ENCODE measurements at regions not wholly inside any gene's neighbourhood (a gene's known extent, or its start where the extent isn't known, plus 50 kb on each side); places are given as distances from the start of the nearest gene placed in this dataset.

DNA sequence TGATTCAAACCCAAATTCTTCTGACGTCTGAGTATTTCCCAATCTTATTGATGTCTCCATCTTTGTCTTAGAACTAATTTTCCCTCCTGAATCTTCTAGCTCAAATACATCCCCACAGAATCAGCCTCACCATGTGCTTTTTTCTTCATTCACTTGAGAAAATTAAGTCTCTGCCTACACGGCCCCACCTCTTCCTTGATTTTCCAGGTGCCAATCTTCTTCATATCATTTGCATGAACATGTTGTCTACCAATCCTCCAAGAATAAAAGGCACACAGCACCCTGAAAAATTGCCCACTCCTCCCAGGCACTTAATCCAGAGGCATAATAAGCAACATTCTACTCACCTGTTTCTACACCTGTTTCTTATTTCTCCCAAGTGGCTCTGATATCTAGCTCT lies 408.1 kb upstream of the NBEA start:
- DNase-seq (ENCODE audit: low read depth) = no peak

DNA sequence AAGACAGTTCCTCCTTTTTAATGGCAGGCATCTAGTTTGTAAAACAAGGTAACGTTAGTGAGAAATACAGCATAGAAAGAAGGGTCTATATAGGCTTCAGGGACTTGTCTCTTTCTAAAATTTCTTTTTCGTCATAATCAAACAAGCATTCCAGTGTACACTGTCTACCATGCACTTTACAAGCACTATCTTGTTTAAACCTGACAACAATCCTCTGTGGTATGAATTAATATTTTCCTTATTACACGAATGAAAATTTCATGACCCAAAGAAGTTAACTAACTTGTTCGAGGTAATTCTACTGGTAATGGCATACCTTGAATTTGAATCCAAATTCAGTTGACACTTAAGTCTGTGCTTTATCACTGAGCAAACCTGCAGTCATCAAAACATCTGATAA lies 399.7 kb upstream of the NBEA start:
- DNase-seq (ENCODE audit: low read depth) = no peak

DNA sequence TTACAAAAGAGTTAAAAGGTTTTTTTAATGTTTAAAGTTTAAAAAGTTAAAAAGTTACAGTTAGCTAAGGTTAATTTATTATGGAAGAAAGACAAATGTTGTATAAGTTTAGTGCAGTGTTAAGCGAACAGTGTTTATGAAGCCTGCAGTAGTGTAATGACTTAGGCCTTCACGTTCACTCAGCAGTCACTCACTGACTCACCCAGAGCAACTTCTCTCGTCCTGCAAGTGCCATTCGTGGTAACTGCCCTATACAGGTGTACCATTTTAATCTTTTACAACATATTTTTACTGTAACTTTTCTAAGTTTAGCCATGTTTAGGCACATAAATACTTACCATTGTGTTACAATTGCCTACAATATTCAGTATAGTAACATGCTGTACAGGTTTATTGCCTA lies 398.2 kb upstream of the NBEA start:
- DNase-seq (ENCODE audit: low read depth) = no peak

DNA sequence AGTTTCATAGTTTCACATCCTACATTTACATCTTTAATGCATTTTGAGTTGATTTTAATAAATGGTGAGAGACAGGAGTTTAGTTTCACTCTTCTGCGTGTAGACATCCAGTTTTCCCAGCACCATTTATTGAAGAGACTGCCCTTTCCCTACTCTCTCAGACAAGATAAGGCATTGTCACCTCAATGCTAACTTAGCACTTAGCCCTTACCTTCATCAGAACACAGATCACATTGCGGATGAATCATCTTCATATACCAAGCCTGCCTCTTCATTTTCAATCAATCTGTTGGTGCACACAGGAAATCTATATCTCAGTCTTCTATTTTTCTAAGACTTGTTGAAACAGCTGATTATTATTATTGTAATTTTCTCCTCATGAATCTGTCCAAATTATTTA lies 396.6 kb upstream of the NBEA start:
- DNase-seq (ENCODE audit: low read depth) = no peak

DNA sequence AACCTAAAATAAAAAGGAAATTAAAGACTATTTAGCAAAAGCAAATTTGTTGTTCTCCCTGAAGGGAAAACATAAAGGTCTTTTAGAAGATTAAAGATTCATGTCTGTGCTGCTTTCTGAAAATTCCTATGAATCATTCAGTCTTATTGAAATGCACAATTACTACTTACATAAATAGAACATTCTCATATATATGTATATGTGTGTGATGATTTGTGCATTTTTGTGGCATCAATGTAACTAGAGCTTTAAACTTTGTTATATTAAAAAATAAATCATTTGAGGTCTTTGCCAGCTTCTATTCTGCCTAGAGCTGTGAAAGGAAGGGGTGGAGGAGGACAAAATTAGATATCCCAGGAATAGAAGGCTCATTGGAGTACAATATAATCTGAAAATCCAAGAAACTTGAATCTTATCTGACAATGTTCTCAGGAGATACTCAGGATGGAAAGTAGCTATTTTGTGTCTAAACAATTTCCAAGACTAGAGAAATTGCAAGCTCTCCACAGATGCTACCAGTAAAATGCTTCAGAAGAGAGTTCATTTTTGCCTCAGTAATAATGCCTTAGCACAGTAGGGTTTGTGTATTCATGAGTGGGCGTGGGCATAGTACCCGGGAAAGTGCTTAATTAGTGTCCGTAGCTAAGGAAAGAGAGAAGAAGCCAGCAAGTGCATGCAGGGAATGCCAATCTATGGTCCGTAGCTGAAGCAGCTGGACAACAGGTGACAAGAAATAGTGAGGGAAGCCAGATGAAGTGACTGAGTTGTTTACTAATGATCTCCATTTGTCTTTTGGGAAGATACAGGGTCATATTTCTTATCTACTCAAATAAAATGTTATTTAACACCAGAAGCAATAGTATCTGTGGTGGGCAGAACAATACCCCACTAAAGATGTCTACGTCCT lies 395.5 kb upstream of the NBEA start:
- DNase-seq (ENCODE audit: low read depth) = no peak

DNA sequence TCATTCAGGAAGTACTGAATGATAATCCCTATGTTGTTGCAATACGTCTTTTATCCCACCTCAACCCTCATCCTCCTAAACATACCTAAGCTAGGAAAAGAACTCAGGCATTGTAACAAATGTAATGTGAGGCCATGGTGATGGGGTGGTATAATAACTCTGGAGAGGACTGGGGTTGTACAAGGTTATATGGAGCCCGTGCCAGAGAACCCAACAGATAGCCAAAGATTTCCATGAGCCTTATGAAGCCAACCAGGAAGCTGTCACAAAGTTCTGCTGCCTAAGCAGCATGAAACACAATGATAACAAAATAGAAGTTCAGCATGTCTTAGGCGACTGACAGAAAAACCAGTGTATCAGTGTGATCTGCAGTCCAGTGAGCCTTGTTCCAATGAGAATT lies 394.1 kb upstream of the NBEA start:
- DNase-seq (ENCODE audit: low read depth) = no peak

DNA sequence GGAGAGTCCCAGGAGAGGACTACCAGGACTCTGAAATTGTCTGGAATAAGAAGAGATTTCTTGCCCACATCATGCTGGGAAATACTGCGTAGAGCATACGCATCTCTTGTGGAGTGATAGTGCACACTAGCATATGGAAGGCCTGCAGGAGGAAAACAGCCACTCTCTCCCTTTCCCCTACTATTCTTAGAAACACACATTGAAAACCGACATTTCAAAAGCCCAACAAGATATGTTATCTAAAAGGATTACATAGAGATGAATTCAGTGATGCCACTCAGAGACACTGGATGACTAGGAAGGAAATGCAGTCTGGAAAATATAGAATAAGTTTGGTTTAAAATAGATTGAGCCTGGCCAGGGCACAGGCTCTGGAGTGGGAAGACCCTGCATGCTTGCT lies 388.7 kb upstream of the NBEA start:
- DNase-seq (ENCODE audit: low read depth) = no peak

DNA sequence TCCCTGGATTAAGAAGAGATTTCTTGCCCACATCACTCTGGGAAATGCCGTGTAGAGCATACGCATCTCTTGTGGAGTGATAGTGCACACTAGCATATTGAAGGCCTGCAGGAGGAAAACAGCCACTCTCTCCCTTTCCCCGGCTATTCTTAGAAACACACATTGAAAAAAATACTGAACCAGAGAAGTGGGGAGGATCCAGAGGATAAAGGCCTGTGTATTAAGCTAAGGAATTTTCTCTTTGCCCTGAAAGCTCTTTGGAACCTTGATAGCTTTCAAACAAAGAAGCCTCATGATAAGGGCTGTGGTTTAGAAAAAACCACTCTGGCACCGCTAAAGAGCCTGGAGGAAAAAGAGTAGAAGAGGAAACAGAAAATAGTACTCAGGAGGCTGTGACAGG lies 386.1 kb upstream of the NBEA start:
- no peak for DNase-seq (ENCODE audit: low read depth)

DNA sequence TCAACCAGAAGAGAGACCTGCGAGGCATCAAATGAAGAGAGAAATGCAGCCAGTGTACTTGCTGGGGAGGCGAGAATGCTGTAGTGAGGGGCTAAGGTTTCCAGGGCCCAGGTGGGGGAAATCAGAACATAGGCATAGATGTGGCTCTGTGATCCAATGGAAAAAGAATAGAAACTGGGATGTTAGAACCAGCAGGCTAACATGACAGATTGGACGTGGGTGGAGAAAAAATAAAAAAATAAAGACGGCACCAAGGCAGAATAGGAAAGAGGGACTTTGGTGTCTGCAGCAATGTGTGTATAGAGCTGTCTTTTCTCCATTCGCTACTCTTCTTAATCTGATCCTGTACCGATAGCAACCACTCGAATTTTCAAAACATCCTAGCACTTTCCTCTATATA lies 381.0 kb upstream of the NBEA start:
- no peak for DNase-seq (ENCODE audit: low read depth)

DNA sequence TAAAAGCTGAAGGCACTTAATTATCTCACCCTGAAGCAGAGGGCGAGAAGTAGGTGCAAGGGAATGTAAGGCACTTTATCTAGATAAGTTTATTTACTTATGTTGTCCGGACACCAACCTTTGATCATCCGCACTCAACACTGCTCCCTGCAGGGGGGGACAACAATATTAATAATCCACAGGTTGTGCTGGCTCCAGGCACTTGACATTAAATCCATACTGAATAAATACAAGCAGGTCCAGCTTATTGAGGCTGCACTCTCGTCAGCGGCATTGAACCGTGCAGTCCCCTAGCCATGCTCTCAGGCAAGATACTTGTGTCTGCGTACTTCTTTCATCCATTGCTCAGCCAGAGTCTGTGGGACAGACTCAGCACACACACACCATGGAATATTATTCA lies 374.5 kb upstream of the NBEA start:
- DNase-seq (ENCODE audit: low read depth) = no peak

DNA sequence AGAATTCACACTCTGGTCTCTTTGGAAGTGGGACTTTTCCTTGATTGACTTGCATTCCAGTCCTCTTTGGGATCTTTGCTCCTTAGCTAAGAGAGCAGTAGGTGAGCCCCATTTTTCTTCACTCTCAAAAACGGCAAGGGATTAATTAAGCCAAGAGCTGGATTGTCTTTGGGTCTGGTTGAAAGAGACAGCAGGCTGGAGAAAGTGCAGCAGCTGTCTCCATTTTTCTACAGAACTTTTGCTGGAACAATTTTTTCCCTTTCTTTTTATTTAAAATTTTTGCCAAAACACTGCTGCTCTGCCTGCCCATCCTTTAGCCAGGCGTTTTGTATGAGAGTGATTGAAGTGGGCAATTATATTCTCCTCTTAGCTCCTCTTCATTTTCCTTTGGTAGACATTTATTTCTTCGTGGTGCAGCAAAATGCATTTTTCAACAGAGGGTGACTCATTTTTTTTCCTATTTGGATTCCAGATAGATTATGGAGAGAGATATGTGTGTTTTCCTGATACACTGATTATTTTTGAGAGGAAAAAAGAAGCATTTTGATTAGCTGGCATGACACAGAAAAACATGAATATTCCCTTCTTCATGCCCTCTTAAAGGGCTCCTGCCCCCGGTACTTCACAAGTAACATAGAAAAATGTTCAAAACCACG lies 371.2 kb upstream of the NBEA start:
- DNase-seq (ENCODE audit: low read depth) = no peak

DNA sequence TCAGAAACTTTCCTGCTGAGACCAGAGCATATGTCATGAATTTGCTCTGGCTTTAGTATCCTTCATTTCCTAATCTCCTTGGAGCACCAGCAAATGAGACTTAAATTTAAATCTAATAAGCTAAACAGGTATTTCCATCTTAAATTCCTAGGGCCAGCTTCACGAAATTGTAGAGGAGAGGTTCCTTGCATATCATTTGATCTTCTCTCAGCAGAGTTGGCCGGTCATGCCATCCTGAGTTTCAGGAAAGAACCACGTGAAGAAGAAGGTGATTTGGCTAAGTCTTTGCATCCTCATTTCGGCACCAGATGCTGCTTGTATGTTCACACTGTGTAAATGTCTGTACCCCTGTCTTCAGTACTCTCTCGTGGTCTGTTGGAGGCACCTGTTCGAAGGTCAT lies 370.4 kb upstream of the NBEA start:
- DNase-seq (ENCODE audit: low read depth) = no peak

DNA sequence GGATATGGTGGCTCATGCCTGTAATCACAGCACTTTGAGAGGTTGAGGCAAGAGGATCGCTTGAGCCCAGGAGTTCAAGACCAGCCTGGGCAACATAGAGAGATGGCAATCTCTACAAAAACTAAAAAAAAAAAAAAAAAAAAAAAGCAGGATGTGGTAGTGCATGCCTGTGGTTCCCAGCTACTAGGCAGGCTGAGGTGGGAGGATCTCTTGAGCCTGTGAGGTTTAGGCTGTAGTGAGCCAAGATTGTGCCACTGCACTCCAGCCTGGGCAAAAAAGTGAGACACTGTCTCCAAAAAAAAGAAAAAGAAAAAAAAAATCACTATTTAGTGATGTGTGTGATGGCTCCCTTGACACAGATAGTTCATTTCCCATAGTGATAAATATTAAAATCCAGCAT lies 365.0 kb upstream of the NBEA start:
- peak; percentile 80 for DNase-seq (ENCODE audit: low read depth)

DNA sequence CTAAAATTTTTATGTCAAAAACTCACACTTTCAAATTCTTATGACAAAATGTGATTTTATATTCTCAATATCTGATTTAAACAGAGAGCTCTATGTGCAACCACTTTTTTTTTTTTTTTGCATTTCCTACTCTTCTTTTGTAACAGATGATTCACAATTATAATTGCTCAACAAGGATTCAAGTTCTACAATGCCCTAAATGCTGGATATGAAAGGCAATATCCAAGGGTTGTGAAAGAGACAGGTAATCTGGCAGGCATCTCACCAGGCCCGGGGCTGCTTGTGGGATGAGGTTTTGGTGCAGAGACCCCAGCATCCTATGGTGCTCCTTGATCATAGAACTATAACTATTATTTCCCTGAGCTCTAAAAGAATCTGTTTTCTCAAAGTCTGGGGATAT lies 363.6 kb upstream of the NBEA start:
- DNase-seq (ENCODE audit: low read depth) = peak; percentile 64

DNA sequence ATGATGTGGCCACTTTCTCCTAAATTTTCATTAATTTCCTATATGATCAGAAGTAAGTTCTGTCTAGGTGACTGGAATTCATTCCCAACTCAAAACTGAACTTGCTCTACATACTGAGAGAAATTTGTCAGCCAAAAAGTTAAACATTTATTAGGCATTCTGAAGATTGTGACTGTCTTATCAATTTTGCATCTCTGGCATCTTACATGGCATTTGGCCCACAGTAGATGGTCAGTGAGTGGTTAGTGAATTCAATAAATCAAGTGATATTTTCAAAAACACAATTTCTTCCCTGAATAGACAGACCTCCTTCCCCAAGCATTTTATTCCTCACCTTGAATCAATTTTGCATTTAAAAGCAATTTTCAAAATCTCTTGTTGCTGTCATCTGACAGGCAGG lies 363.2 kb upstream of the NBEA start:
- no peak for DNase-seq (ENCODE audit: low read depth)

DNA sequence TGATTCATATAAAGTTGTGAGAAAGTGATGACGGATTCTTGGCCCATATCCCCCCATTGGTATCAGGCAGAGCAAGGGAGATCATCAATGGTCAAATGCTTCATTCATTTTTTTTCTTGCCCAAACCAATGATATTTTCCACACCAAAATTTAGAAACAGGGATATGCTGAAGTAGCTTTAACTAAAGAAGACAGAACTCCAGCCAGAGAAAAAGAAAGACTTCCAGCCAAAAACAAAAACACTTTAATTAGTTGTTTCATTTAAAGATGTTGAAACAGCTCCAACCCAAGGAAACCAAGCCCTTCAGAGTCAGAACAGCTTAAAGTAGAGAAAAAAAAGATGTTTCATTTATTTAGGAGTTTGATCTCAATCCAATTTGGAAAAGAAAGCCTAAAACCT lies 358.9 kb upstream of the NBEA start:
- DNase-seq (ENCODE audit: low read depth) = no peak

DNA sequence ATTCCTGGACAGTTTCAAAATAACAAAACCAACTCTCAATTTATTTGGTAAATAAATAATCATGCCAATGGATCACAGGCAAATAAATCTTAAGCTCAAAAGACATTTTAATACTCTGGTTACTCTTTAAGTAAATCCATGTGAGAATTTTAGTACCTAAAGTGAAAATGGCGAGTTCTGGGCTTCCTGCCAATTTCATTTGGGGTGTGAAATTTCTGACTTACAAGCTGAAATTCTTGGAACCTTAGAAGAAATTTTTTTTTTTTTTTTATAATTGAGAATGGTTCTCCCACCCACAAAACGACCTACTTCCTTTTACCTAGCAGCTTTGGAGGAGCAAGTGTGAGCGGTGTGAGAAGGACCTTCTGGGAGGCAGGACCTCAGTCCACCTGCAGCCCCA lies 354.5 kb upstream of the NBEA start:
- no peak for DNase-seq (ENCODE audit: low read depth)

DNA sequence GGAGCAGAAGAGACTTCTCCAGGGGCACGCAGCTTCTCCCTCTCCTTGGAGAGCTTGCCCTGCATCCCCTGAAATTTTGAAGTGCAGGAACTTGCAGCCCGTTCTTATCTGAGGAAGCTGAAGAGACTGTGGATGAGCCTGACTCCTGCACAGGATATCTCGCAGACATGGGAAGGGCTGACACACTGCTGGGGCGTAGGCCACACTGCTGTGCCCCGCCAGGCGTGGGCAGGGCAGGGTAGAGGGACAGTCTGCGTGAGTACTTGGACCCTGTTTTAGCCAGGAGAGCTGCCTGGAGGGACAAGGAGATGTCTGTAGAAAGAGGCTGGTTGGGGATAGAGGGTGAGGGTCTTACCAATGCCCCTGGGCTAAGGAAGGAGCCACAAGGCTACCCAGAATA lies 353.7 kb upstream of the NBEA start:
- DNase-seq (ENCODE audit: low read depth) = no peak

DNA sequence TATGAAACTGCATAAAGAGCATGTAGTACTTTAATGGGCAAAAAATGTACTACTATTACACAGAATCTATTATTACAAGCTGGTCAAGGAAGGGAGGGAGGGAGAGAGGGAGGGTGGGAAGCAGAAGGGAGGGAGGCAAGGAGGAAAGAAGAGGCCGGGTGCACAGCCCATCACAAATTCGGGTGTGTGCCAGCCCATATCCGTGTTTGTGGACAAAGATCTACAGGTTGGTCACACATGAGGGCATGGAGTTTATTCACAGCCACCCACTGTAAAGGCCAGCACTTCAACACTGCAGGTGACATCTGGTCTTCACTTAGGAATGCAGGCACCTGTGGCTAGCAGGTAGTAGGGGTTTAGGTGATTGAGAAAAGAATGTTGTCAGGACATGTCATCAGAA lies 352.5 kb upstream of the NBEA start:
- no peak for DNase-seq (ENCODE audit: low read depth)

DNA sequence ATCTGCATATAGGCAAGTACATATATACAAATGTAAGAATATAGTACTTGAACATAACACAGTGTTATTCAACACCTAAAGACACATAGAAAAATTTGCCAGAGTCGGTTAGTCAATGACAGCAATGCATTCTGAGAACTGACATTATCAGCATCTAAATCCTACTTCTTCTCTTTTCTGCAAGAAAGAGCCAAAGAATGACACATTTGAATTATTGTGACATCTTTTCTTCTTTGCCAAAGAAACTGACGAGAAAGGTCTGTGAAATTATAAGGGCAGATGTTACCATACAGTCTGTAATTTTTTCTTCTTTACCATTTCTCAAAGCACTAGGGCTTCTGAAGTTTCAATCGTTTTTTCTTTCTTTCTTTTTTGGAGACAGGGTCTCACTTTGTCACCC lies 350.9 kb upstream of the NBEA start:
- DNase-seq (ENCODE audit: low read depth) = no peak

DNA sequence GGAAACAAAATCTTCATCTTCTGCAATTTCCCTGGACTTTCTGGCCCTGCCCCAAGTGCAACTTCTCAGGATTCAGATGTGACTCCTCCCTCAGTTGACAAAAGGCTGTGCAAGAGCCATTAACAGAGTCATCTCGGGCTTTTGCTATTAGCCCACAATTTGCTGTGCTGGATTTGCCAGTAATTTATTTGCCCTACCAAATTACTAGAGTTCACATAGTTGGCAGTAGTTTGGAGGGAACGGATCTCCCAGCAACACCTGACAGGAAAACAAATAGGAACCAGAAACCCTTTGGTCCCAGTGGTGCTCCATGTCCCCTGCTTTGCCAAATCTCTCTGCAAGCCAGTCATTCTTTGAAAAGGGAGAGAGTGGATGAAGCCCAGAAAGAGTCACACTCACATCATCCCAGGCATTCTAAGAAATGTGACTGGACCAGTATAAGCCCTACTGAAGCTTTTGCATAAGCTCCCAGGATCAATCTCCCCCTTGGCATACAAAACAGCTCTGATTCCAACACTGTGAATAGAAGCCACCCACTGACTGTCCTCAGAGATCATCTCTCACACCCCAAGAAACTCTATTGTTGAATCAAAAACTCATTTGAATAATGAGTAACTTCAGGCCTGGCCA lies 350.1 kb upstream of the NBEA start:
- no peak for DNase-seq (ENCODE audit: low read depth)

DNA sequence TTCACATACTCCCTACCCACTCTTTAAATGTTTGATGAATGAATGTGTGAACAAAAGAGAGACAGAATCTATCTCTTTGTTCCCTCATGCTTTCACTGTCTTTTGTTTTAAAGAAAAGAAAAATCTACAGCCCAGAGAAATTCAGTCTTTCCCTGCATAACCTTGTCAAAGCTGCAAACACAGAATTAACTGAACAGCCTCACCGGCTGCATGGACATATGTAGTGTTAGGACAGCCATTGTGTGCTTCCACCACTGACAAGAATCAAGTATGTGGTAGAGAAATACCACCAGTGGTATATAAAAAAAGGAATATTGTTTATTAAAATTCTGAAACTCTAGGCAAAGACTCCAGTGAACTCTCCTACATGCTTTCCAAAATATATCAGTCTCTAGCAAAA lies 348.4 kb upstream of the NBEA start:
- no peak for DNase-seq (ENCODE audit: low read depth)

DNA sequence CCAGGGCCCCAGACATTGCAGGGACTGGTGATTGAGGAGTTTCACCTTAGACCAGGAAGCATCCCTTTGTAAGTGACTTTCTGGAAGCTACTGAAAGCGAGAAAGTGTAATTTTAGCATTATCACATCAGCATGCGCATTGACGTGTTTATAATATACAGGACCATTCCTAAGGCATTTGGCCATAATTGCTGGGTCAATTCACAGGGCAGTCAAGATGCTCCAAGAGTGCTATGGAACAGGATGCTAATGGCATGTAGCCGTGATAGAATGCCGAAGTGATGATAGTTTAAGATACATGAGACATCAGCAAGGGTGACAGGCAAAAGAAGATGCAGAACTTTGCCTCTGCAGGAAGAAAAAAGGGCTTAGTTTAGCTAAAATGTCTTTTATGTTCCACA lies 347.6 kb upstream of the NBEA start:
- DNase-seq (ENCODE audit: low read depth) = no peak

Data from HT1080 (cell line).